A549 (cell line): ENCODE measurements at regions not wholly inside any gene's neighbourhood (a gene's known extent, or its start where the extent isn't known, plus 50 kb on each side); places are given as distances from the start of the nearest gene placed in this dataset.

Experiments
- ATAC-seq, 2 experiments: fragments of 200-7000 bp in 1 of 2; fragments of >200 bp in 1 of 2; cut with Nextera tagmentation in 1 of 2; cut with Tn5 transposase in 1 of 2; 3 replicates each; pipeline versions ENCODE4 v1.8.0 to v1.9.1; 2018 to 2020; ENCODE audit warnings: mild to moderate bottlenecking in 1 of 2, moderate library complexity in 1 of 2
- CTCF ChIA-PET: fragments of 300-600 bp; sonication (Branson Sonifier 250); formaldehyde crosslinking; extraction: SDS; loops from one replicate; lab custom pipeline; 2021; ENCODE audit warnings: antibody characterized with exemption, inconsistent platforms; lab: Yijun Ruan, JAX
- POLR2A ChIA-PET: fragments of 350-600 bp; formaldehyde crosslinking; extraction: SDS; loops from one replicate; lab custom pipeline; 2021; ENCODE audit warnings: antibody characterized with exemption, inconsistent platforms; lab: Yijun Ruan, JAX
- DNase-seq, 2 experiments: peaks; one replicate each; pipeline versions ENCODE4 v3.0.0 to v3.0.0-alpha.2; 2011 to 2016; ENCODE audit warnings: low read depth in 1 of 2, low spot score in 1 of 2
- FAIRE-seq: peaks from 2 replicates; lab custom pipeline; 2011; peaks lifted over from hg19 to GRCh38; lab: Jason Lieb, UNC
- H3K27ac ChIP-seq, 2 experiments: fragments of >200 bp; sonication (Bioruptor Twin); formaldehyde crosslinking; 3 replicates each; pipeline ENCODE4 v1.5.1; 2016 to 2017
- H3K4me1 ChIP-seq: fragments of >200 bp; sonication (Bioruptor Twin); formaldehyde crosslinking; 3 replicates; pipeline ENCODE4 v1.6.1; 2016
- H3K4me2 ChIP-seq: fragments of >200 bp; sonication (Bioruptor Twin); formaldehyde crosslinking; 3 replicates; pipeline ENCODE4 v1.6.1; 2016
- H3K4me3 ChIP-seq: fragments of >200 bp; sonication (Bioruptor Twin); formaldehyde crosslinking; 3 replicates; pipeline ENCODE4 v1.5.1; 2016
- H3K9me3 ChIP-seq: fragments of >200 bp; sonication (Bioruptor Twin); formaldehyde crosslinking; 3 replicates; pipeline ENCODE4 v1.6.1; 2016
- ATOH8 ChIP-seq: fragments of 250-450 bp; sonication (Bioruptor Pico); IDR thresholded peaks from 2 replicates; pipeline ENCODE4 v1.5.0; 2020; ENCODE audit warnings: low read depth, mild to moderate bottlenecking, moderate library complexity
- BCL3 ChIP-seq: fragments of >200 bp; sonication (Bioruptor Twin); formaldehyde crosslinking; IDR thresholded peaks from 3 replicates; pipeline ENCODE4 v1.6.1; 2016
- CBX2 ChIP-seq: fragments of 200-600 bp; sonication (generic); IDR thresholded peaks from 2 replicates; pipeline ENCODE4 v1.6.1; 2016; ENCODE audit warnings: low read depth, mild to moderate bottlenecking, borderline replicate concordance
- CBX8 ChIP-seq: fragments of 200-600 bp; sonication (generic); IDR thresholded peaks from 2 replicates; pipeline ENCODE4 v1.6.1; 2016
- CEBPB ChIP-seq, 2 experiments: fragments of >200 bp in 1 of 2; sonication (Bioruptor Twin) in 1 of 2; formaldehyde crosslinking in 1 of 2; IDR thresholded peaks; 2 replicates each; pipeline ENCODE4 v1.6.1; 2012 to 2016
- FOSL2 ChIP-seq, 2 experiments: fragments of 450-650 bp in 1 of 2; fragments of >200 bp in 1 of 2; sonication (Bioruptor Twin) in 1 of 2; formaldehyde crosslinking; IDR thresholded peaks; 2 replicates each; pipeline versions ENCODE4 v1.5.0 to v1.6.1; 2016 to 2020; ENCODE audit warnings: mild to moderate bottlenecking in 1 of 2, moderate library complexity in 1 of 2
- HDAC2 ChIP-seq: fragments of 200-600 bp; sonication (generic); IDR thresholded peaks from 2 replicates; pipeline ENCODE4 v1.6.1; 2016
- HEYL ChIP-seq: fragments of 250-450 bp; sonication (Bioruptor Pico); IDR thresholded peaks from 2 replicates; pipeline ENCODE4 v1.8.0; 2021; ENCODE audit warnings: mild to moderate bottlenecking, moderate library complexity
- HOXB13 ChIP-seq: fragments of 250-450 bp; sonication (Bioruptor Pico); IDR thresholded peaks from 2 replicates; pipeline ENCODE4 v1.5.0; 2020; ENCODE audit warnings: low read depth, mild to moderate bottlenecking, moderate library complexity
- HOXB5 ChIP-seq: fragments of 250-450 bp; sonication (Bioruptor Pico); IDR thresholded peaks from 2 replicates; pipeline ENCODE4 v1.5.0; 2020; ENCODE audit warnings: mild to moderate bottlenecking, moderate library complexity
- JUN ChIP-seq, 2 experiments: fragments of >200 bp; sonication (Bioruptor Twin); formaldehyde crosslinking; IDR thresholded peaks; 2 replicates in 1 of 2; 3 replicates in 1 of 2; pipeline ENCODE4 v1.6.1; 2016 to 2017
- KDM5A ChIP-seq: fragments of 200-600 bp; sonication (generic); IDR thresholded peaks from 2 replicates; pipeline ENCODE4 v1.6.1; 2016; ENCODE audit warnings: antibody characterized with exemption, mild to moderate bottlenecking
- MAFK ChIP-seq: fragments of 450-650 bp; IDR thresholded peaks from 2 replicates; pipeline ENCODE4 v1.6.1; 2014; ENCODE audit not compliant: partially characterized antibody
- MAZ ChIP-seq: fragments of 150-350 bp; IDR thresholded peaks from 2 replicates; pipeline ENCODE4 v1.6.1; 2014; ENCODE audit warnings: antibody characterized with exemption, low read depth, low read length, borderline replicate concordance
- MYC ChIP-seq: IDR thresholded peaks from 2 replicates; pipeline ENCODE4 v1.6.1; 2012; ENCODE audit warnings: mild to moderate bottlenecking, inconsistent platforms, low read length, improper control_type of control experiment, borderline replicate concordance
- PBX3 ChIP-seq: IDR thresholded peaks from 2 replicates; pipeline ENCODE4 v1.6.1; 2012
- PHF8 ChIP-seq: fragments of 200-600 bp; sonication (generic); IDR thresholded peaks from 2 replicates; pipeline ENCODE4 v1.6.1; 2016; ENCODE audit warnings: low read depth, mild to moderate bottlenecking, antibody characterized with exemption, moderate library complexity, borderline replicate concordance
- POLR2A ChIP-seq: IDR thresholded peaks from 2 replicates; pipeline ENCODE4 v1.6.1; 2012; ENCODE audit warnings: mild to moderate bottlenecking, low read length
- RARB ChIP-seq: fragments of 250-450 bp; sonication (Bioruptor Pico); IDR thresholded peaks from 2 replicates; pipeline ENCODE4 v1.8.0; 2021; ENCODE audit warnings: mild to moderate bottlenecking, moderate library complexity
- RFX5 ChIP-seq: fragments of 450-650 bp; IDR thresholded peaks from 2 replicates; pipeline ENCODE4 v1.7.1; 2014; ENCODE audit warnings: antibody characterized with exemption, mild to moderate bottlenecking, moderate library complexity
- SMC3 ChIP-seq: fragments of >200 bp; sonication (Bioruptor Twin); formaldehyde crosslinking; IDR thresholded peaks from 3 replicates; pipeline ENCODE4 v1.6.1; 2018; ENCODE audit warnings: inconsistent platforms
- TFCP2L1 ChIP-seq: fragments of 250-450 bp; sonication (Bioruptor Pico); IDR thresholded peaks from 2 replicates; pipeline ENCODE4 v1.5.0; 2021; ENCODE audit warnings: mild to moderate bottlenecking
- USF2 ChIP-seq: fragments of 450-650 bp; IDR thresholded peaks from 2 replicates; pipeline ENCODE4 v1.6.1; 2014; ENCODE audit warnings: antibody characterized with exemption
- ZC3H11A ChIP-seq: fragments of 450-650 bp; IDR thresholded peaks from 2 replicates; pipeline ENCODE4 v1.6.1; 2014; ENCODE audit warnings: antibody characterized with exemption, mild to moderate bottlenecking
- ZFP36 ChIP-seq: fragments of 450-650 bp; IDR thresholded peaks from 2 replicates; pipeline ENCODE4 v1.6.1; 2014; ENCODE audit warnings: borderline replicate concordance; ENCODE audit not compliant: partially characterized antibody
- WGBS: methylation state at CpG from one replicate; pipeline ENCODE4 v1.1.6; 2017; ENCODE audit errors: missing lambda C conversion rate; 5-methylcytosine and 5-hydroxymethylcytosine counted together
- TF ChIP-seq, protein P1 (sequence below): fragments of >200 bp; sonication (Bioruptor Twin); formaldehyde crosslinking; IDR thresholded peaks from 2 replicates; pipeline ENCODE4 v1.6.1; 2016

GRCh38 chr6:132190097-132190814 is 211.0 kb downstream of the MOXD1 start:
- DNase-seq = no peak
- POLR2A ChIA-PET = no interaction called here
- FAIRE-seq = no peak
- no peak overlapping the region for H3K4me2 ChIP-seq
- H3K4me3 ChIP-seq = no peak overlapping the region
- WGBS = 36% methylated on average over 4 of the region's 4 CpGs
- H3K4me1 ChIP-seq = no peaks in the 10 kb centered on the region
- H3K9me3 ChIP-seq = no peaks in the 10 kb centered on the region
- TF ChIP-seq ATOH8 (CRISPR knock-in tag) (no peak), CBX2 (no peak), CEBPB (IDR thresholded peaks at IDR 0.05) (no peak), HOXB5 (CRISPR knock-in tag) (no peak), FOSL2 (IDR thresholded peaks at IDR 0.05) (no peak), FOSL2 (CRISPR knock-in tag; IDR thresholded peaks at IDR 0.05) (no peak), TFCP2L1 (CRISPR knock-in tag) (no peak), ZC3H11A (no peak), ZFP36 (no peak), HOXB13 (CRISPR knock-in tag) (no peak), POLR2A (no peak), MAFK (no peak), CBX8 (no peak), PBX3 (no peak), HEYL (CRISPR knock-in tag) (no peak), BCL3 (no peak)
- TF ChIP-seq, protein P1, sequence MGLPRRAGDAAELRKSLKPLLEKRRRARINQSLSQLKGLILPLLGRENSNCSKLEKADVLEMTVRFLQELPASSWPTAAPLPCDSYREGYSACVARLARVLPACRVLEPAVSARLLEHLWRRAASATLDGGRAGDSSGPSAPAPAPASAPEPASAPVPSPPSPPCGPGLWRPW = no peak
- no peak overlapping the region for H3K27ac ChIP-seq
- CTCF ChIA-PET = interaction anchor here (0.5 kb wide), 1 partner anchor 169 kb away, joined by 3 read pairs; no protein-coding TSS in a partner anchor
- ATAC-seq = no peak

DNA sequence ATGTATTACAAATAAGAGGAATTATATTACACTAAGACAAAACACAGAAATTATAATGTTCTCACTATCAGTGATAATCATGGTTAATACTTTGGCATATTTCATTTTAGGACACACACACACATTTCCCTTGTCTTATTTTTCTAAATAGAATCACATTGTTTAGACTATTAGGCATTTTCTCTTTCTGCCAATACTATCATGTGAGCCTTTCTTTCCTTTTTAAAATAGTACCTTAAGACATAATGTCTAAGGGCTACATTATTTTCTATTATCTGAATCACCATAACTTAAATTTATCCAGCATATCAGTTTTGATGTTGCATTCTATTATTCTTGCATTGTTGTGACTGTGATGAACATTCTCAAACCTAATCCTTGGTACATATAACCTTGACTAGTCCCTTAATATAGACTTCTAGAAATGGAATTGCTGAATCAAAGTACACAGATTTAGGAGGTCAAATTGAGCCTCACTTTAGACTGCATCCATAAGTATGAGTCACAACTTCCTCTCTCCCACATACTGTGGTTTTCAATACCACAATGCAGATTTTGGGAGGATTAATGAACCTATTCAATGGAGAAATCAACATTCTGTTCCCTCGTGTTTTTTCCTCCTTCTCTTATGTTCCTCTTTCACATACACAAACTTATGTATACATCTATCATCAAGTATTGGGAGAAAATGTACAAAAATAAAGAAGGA is 212.6 kb downstream of the MOXD1 start:
- CTCF ChIA-PET = no interaction called here
- no peak for DNase-seq
- Histone ChIP-seq H3K4me3 (no peak overlapping the region), H3K9me3 (no peaks in the 10 kb centered on the region), H3K4me2 (no peak overlapping the region), H3K27ac (no peak overlapping the region), H3K4me1 (no peaks in the 10 kb centered on the region)
- TF ChIP-seq MAZ (no peak), JUN (IDR thresholded peaks at IDR 0.05) (no peak), PHF8 (no peak), POLR2A (no peak), ZFP36 (no peak), RARB (CRISPR knock-in tag) (no peak), HDAC2 (no peak), CEBPB (IDR thresholded peaks at IDR 0.05) (no peak), SMC3 (no peak), USF2 (no peak), MYC (no peak), KDM5A (no peak), RFX5 (no peak), HOXB13 (CRISPR knock-in tag) (no peak)
- WGBS = 11% methylated on average over 1 of the region's 1 CpG
- POLR2A ChIA-PET = no interaction called here
- no peak for FAIRE-seq
- no peak for ATAC-seq
